Activated CD4-positive, alpha-beta T cell treated with anti-CD3 and anti-CD28 coated beads, Interleukin-2, amount 10 ng/mL, durations not matched to agents 24 days and 14 days (primary cell): ENCODE measurements at regions not wholly inside any gene's neighbourhood (a gene's known extent, or its start where the extent isn't known, plus 50 kb on each side); places are given as distances from the start of the nearest gene placed in this dataset.

Experiments used
- DNase-seq: peaks from one replicate; pipeline ENCODE4 v3.0.0; 2022
- H3K27ac Mint-ChIP-seq: one replicate; pipeline ENCODE4 v1.8.0; 2022; ENCODE audit warnings: mild to moderate bottlenecking, mixed read lengths
- H3K27me3 Mint-ChIP-seq: one replicate; pipeline ENCODE4 v1.8.0; 2022; ENCODE audit warnings: mixed read lengths
- H3K36me3 Mint-ChIP-seq: one replicate; pipeline ENCODE4 v1.8.0; 2022; ENCODE audit warnings: low read depth, mild to moderate bottlenecking, mixed read lengths
- H3K4me1 Mint-ChIP-seq: one replicate; pipeline ENCODE4 v1.8.0; 2021; ENCODE audit warnings: mixed read lengths
- H3K4me3 Mint-ChIP-seq: one replicate; pipeline ENCODE4 v1.8.0; 2022; ENCODE audit warnings: mild to moderate bottlenecking, moderate library complexity, mixed read lengths
- H3K9me3 Mint-ChIP-seq: one replicate; pipeline ENCODE4 v1.8.0; 2021; ENCODE audit warnings: mixed read lengths
- intact Hi-C: fragments of 100-400 bp; cut with micrococcal nuclease; formaldehyde crosslinking; loops from one replicate; pipeline ENCODE4 v1.15.1; 2023

GRCh38 chr3:35401671-35402070 is 237.7 kb upstream of the ARPP21 start:
- no peak overlapping the region for H3K4me3 Mint-ChIP-seq
- no peaks in the 10 kb centered on the region for H3K4me1 Mint-ChIP-seq
- no peaks in the 10 kb centered on the region for H3K36me3 Mint-ChIP-seq
- intact Hi-C loops = no loop called here
- no peaks in the 10 kb centered on the region for H3K27me3 Mint-ChIP-seq
- H3K9me3 Mint-ChIP-seq = peaks cover 5% of the 10 kb centered on the region
- H3K27ac Mint-ChIP-seq = no peak overlapping the region
- no peak for DNase-seq

- no peak overlapping the region for H3K4me3 Mint-ChIP-seq
- H3K4me1 Mint-ChIP-seq = no peaks in the 10 kb centered on the region
- H3K9me3 Mint-ChIP-seq = no peaks in the 10 kb centered on the region
- no peak overlapping the region for H3K27ac Mint-ChIP-seq
- H3K27me3 Mint-ChIP-seq = no peaks in the 10 kb centered on the region
- H3K36me3 Mint-ChIP-seq = no peaks in the 10 kb centered on the region
- no peak for DNase-seq
- intact Hi-C loops = no loop called here
Measured at GRCh38 chr3:35404571-35404970, 234.8 kb upstream of the ARPP21 start.

- no peaks in the 10 kb centered on the region for H3K4me1 Mint-ChIP-seq
- no peak overlapping the region for H3K27ac Mint-ChIP-seq
- no peaks in the 10 kb centered on the region for H3K36me3 Mint-ChIP-seq
- DNase-seq = no peak
- intact Hi-C loops = no loop called here
- no peak overlapping the region for H3K4me3 Mint-ChIP-seq
- no peaks in the 10 kb centered on the region for H3K9me3 Mint-ChIP-seq
- H3K27me3 Mint-ChIP-seq = no peaks in the 10 kb centered on the region
Measured at GRCh38 chr3:35408882-35409281, 230.4 kb upstream of the ARPP21 start.

GRCh38 chr3:35409991-35410390 is 229.3 kb upstream of the ARPP21 start:
- H3K4me1 Mint-ChIP-seq = no peaks in the 10 kb centered on the region
- no peak overlapping the region for H3K27ac Mint-ChIP-seq
- H3K4me3 Mint-ChIP-seq = no peak overlapping the region

GRCh38 chr3:35413483-35413882 is 225.8 kb upstream of the ARPP21 start:
- Mint-ChIP-seq H3K27me3 (no peaks in the 10 kb centered on the region), H3K27ac (no peak overlapping the region), H3K36me3 (no peaks in the 10 kb centered on the region), H3K9me3 (no peaks in the 10 kb centered on the region), H3K4me1 (no peaks in the 10 kb centered on the region), H3K4me3 (no peak overlapping the region)
- no peak for DNase-seq
- intact Hi-C loops = no loop called here

More at GRCh38 chr3:35409991-35410390, 229.3 kb upstream of the ARPP21 start:
- Mint-ChIP-seq H3K27me3 (no peaks in the 10 kb centered on the region), H3K9me3 (no peaks in the 10 kb centered on the region), H3K36me3 (no peaks in the 10 kb centered on the region)
- intact Hi-C loops = no loop called here
- DNase-seq = no peak

GRCh38 chr3:35417080-35417479 is 222.2 kb upstream of the ARPP21 start:
- Mint-ChIP-seq H3K9me3 (no peaks in the 10 kb centered on the region), H3K4me1 (no peaks in the 10 kb centered on the region), H3K27me3 (no peaks in the 10 kb centered on the region), H3K4me3 (no peak overlapping the region), H3K27ac (no peak overlapping the region), H3K36me3 (no peaks in the 10 kb centered on the region)
- intact Hi-C loops = no loop called here
- DNase-seq = no peak

- no peaks in the 10 kb centered on the region for H3K36me3 Mint-ChIP-seq
- H3K4me1 Mint-ChIP-seq = no peaks in the 10 kb centered on the region
- no peak overlapping the region for H3K27ac Mint-ChIP-seq
- no peak overlapping the region for H3K4me3 Mint-ChIP-seq
- H3K27me3 Mint-ChIP-seq = no peaks in the 10 kb centered on the region
- intact Hi-C loops = no loop called here
- DNase-seq = no peak
- no peaks in the 10 kb centered on the region for H3K9me3 Mint-ChIP-seq
Measured at GRCh38 chr3:35422101-35422500, 217.2 kb upstream of the ARPP21 start.

- Mint-ChIP-seq H3K27me3 (no peaks in the 10 kb centered on the region), H3K9me3 (no peaks in the 10 kb centered on the region), H3K36me3 (no peaks in the 10 kb centered on the region), H3K27ac (no peak overlapping the region), H3K4me3 (no peak overlapping the region), H3K4me1 (no peaks in the 10 kb centered on the region)
- no peak for DNase-seq
- intact Hi-C loops = no loop called here
Measured at GRCh38 chr3:35422836-35423601, 216.3 kb upstream of the ARPP21 start.

GRCh38 chr3:35426366-35426958 is 212.9 kb upstream of the ARPP21 start:
- no peaks in the 10 kb centered on the region for H3K27me3 Mint-ChIP-seq
- no peaks in the 10 kb centered on the region for H3K9me3 Mint-ChIP-seq
- no peak overlapping the region for H3K4me3 Mint-ChIP-seq
- H3K36me3 Mint-ChIP-seq = no peaks in the 10 kb centered on the region
- intact Hi-C loops = no loop called here
- no peaks in the 10 kb centered on the region for H3K4me1 Mint-ChIP-seq
- no peak for DNase-seq
- H3K27ac Mint-ChIP-seq = no peak overlapping the region

GRCh38 chr3:35437381-35437780 is 201.9 kb upstream of the ARPP21 start:
- H3K27me3 Mint-ChIP-seq = no peaks in the 10 kb centered on the region
- no peaks in the 10 kb centered on the region for H3K4me1 Mint-ChIP-seq
- intact Hi-C loops = no loop called here
- no peak for DNase-seq
- no peak overlapping the region for H3K27ac Mint-ChIP-seq
- no peak overlapping the region for H3K4me3 Mint-ChIP-seq
- no peaks in the 10 kb centered on the region for H3K9me3 Mint-ChIP-seq
- no peaks in the 10 kb centered on the region for H3K36me3 Mint-ChIP-seq

GRCh38 chr3:35438101-35438500 is 201.2 kb upstream of the ARPP21 start:
- H3K4me1 Mint-ChIP-seq = no peaks in the 10 kb centered on the region
- no peaks in the 10 kb centered on the region for H3K27me3 Mint-ChIP-seq
- DNase-seq = no peak
- intact Hi-C loops = no loop called here
- H3K27ac Mint-ChIP-seq = no peak overlapping the region
- H3K36me3 Mint-ChIP-seq = no peaks in the 10 kb centered on the region
- H3K9me3 Mint-ChIP-seq = no peaks in the 10 kb centered on the region
- no peak overlapping the region for H3K4me3 Mint-ChIP-seq

GRCh38 chr3:35439663-35440062 is 199.7 kb upstream of the ARPP21 start:
- Mint-ChIP-seq H3K36me3 (no peaks in the 10 kb centered on the region), H3K4me1 (no peaks in the 10 kb centered on the region), H3K27ac (no peak overlapping the region), H3K4me3 (no peak overlapping the region), H3K27me3 (no peaks in the 10 kb centered on the region), H3K9me3 (no peaks in the 10 kb centered on the region)
- DNase-seq = no peak
- intact Hi-C loops = no loop called here

GRCh38 chr3:35440826-35441225 is 198.5 kb upstream of the ARPP21 start:
- no peak for DNase-seq
- intact Hi-C loops = no loop called here
- no peaks in the 10 kb centered on the region for H3K9me3 Mint-ChIP-seq
- no peak overlapping the region for H3K4me3 Mint-ChIP-seq
- no peaks in the 10 kb centered on the region for H3K36me3 Mint-ChIP-seq
- no peaks in the 10 kb centered on the region for H3K4me1 Mint-ChIP-seq
- H3K27ac Mint-ChIP-seq = no peak overlapping the region
- H3K27me3 Mint-ChIP-seq = no peaks in the 10 kb centered on the region

GRCh38 chr3:35446896-35447295 is 192.4 kb upstream of the ARPP21 start:
- no peaks in the 10 kb centered on the region for H3K9me3 Mint-ChIP-seq
- H3K4me1 Mint-ChIP-seq = no peaks in the 10 kb centered on the region
- no peak overlapping the region for H3K27ac Mint-ChIP-seq
- no peaks in the 10 kb centered on the region for H3K36me3 Mint-ChIP-seq
- H3K27me3 Mint-ChIP-seq = no peaks in the 10 kb centered on the region
- no peak overlapping the region for H3K4me3 Mint-ChIP-seq
- intact Hi-C loops = no loop called here
- no peak for DNase-seq

GRCh38 chr3:35448121-35448520 is 191.2 kb upstream of the ARPP21 start:
- H3K27ac Mint-ChIP-seq = no peak overlapping the region
- no peaks in the 10 kb centered on the region for H3K27me3 Mint-ChIP-seq
- no peak overlapping the region for H3K4me3 Mint-ChIP-seq
- H3K36me3 Mint-ChIP-seq = no peaks in the 10 kb centered on the region
- intact Hi-C loops = no loop called here
- no peaks in the 10 kb centered on the region for H3K4me1 Mint-ChIP-seq
- no peak for DNase-seq
- H3K9me3 Mint-ChIP-seq = no peaks in the 10 kb centered on the region
